ENCODE measurements at regions not wholly inside any gene's neighbourhood (a gene's known extent, or its start where the extent isn't known, plus 50 kb on each side); places are given as distances from the start of the nearest gene placed in this dataset.

GRCh38 chr5:58071566-58071965 lies 388.3 kb downstream of the PLK2 start:
- no peaks in the 10 kb centered on the region for H3K9me3 ChIP-seq (ENCODE audit: control insufficient read depth in 2 of 2, low read length in 2 of 2)
- H3K4me1 ChIP-seq (ENCODE audit: control insufficient read depth, insufficient read depth, low read length, poor library complexity, severe bottlenecking), result no peaks in the 10 kb centered on the region
- H3K36me3 Mint-ChIP-seq, result no peaks in the 10 kb centered on the region
- ATAC-seq (ENCODE audit: low read depth in 2 of 2) (no peak), DNase-seq (no peak)
- H3K27me3 ChIP-seq (ENCODE audit: control insufficient read depth, insufficient read depth, low read length), result no peaks in the 10 kb centered on the region
- H3K4me3 ChIP-seq (ENCODE audit: low read depth, low read length), result no peak overlapping the region
- peaks cover 0 to 2% (median 0%) of the 10 kb centered on the region in 4 donors for H3K4me1 Mint-ChIP-seq
- peaks cover 0 to 3% (median 0%) of the 10 kb centered on the region in 7 donors for H3K9me3 Mint-ChIP-seq
- H3K27me3 Mint-ChIP-seq, result no peaks in the 10 kb centered on the region
- no peak overlapping the region for H3K27ac ChIP-seq (ENCODE audit: insufficient read depth, low read length, poor library complexity, severe bottlenecking)
- H3K27ac Mint-ChIP-seq, result no peak overlapping the region
- H3K4me3 Mint-ChIP-seq, result no peak overlapping the region
- H3K36me3 ChIP-seq (ENCODE audit: control insufficient read depth, insufficient read depth, low read length), result no peaks in the 10 kb centered on the region

GRCh38 chr5:58069846-58070245 lies 390.0 kb downstream of the PLK2 start:
- peaks cover 0 to 2% (median 0%) of the 10 kb centered on the region in 4 donors for H3K4me1 Mint-ChIP-seq
- H3K27ac ChIP-seq (ENCODE audit: insufficient read depth, low read length, poor library complexity, severe bottlenecking), result no peak overlapping the region
- no peaks in the 10 kb centered on the region for H3K9me3 ChIP-seq (ENCODE audit: control insufficient read depth in 2 of 2, low read length in 2 of 2)
- no peaks in the 10 kb centered on the region for H3K36me3 ChIP-seq (ENCODE audit: control insufficient read depth, insufficient read depth, low read length)
- no peaks in the 10 kb centered on the region for H3K27me3 ChIP-seq (ENCODE audit: control insufficient read depth, insufficient read depth, low read length)
- H3K27ac Mint-ChIP-seq, result no peak overlapping the region
- ATAC-seq (ENCODE audit: low read depth in 2 of 2) (no peak), DNase-seq (no peak)
- peaks cover 4% of the 10 kb centered on the region for H3K27me3 Mint-ChIP-seq
- H3K4me1 ChIP-seq (ENCODE audit: control insufficient read depth, insufficient read depth, low read length, poor library complexity, severe bottlenecking), result no peaks in the 10 kb centered on the region
- no peaks in the 10 kb centered on the region for H3K36me3 Mint-ChIP-seq
- H3K4me3 Mint-ChIP-seq, result no peak overlapping the region
- no peak overlapping the region for H3K4me3 ChIP-seq (ENCODE audit: low read depth, low read length)
- H3K9me3 Mint-ChIP-seq, result peaks cover 0 to 4% (median 0%) of the 10 kb centered on the region in 7 donors

GRCh38 chr5:58069016-58069705 lies 390.7 kb downstream of the PLK2 start:
- Histone ChIP-seq H3K36me3 (ENCODE audit: control insufficient read depth, insufficient read depth, low read length) (no peaks in the 10 kb centered on the region), H3K4me1 (ENCODE audit: control insufficient read depth, insufficient read depth, low read length, poor library complexity, severe bottlenecking) (no peaks in the 10 kb centered on the region), H3K27me3 (ENCODE audit: control insufficient read depth, insufficient read depth, low read length) (no peaks in the 10 kb centered on the region), H3K4me3 (ENCODE audit: low read depth, low read length) (no peak overlapping the region), H3K27ac (ENCODE audit: insufficient read depth, low read length, poor library complexity, severe bottlenecking) (no peak overlapping the region), H3K9me3 (ENCODE audit: control insufficient read depth in 2 of 2, low read length in 2 of 2) (no peaks in the 10 kb centered on the region)
- Mint-ChIP-seq H3K4me1 (peaks cover 0 to 2% (median 0%) of the 10 kb centered on the region in 4 donors), H3K36me3 (no peaks in the 10 kb centered on the region), H3K9me3 (peaks cover 0 to 4% (median 0%) of the 10 kb centered on the region in 7 donors), H3K4me3 (no peak overlapping the region), H3K27me3 (peaks cover 4% of the 10 kb centered on the region), H3K27ac (no peak overlapping the region)
- ATAC-seq (ENCODE audit: low read depth in 2 of 2), result no peak
- no peak for DNase-seq

- H3K4me1 Mint-ChIP-seq, result no peaks in the 10 kb centered on the region
- H3K4me3 ChIP-seq (ENCODE audit: low read depth, low read length), result no peak overlapping the region
- H3K36me3 Mint-ChIP-seq, result no peaks in the 10 kb centered on the region
- H3K27me3 Mint-ChIP-seq, result peaks cover 4% of the 10 kb centered on the region
- no peak overlapping the region for H3K27ac ChIP-seq (ENCODE audit: insufficient read depth, low read length, poor library complexity, severe bottlenecking)
- no peak for ATAC-seq (ENCODE audit: low read depth in 2 of 2)
- H3K36me3 ChIP-seq (ENCODE audit: control insufficient read depth, insufficient read depth, low read length), result no peaks in the 10 kb centered on the region
- no peaks in the 10 kb centered on the region for H3K27me3 ChIP-seq (ENCODE audit: control insufficient read depth, insufficient read depth, low read length)
- H3K4me3 Mint-ChIP-seq, result no peak overlapping the region
- no peaks in the 10 kb centered on the region for H3K9me3 ChIP-seq (ENCODE audit: control insufficient read depth in 2 of 2, low read length in 2 of 2)
- no peak overlapping the region for H3K27ac Mint-ChIP-seq
- no peaks in the 10 kb centered on the region for H3K4me1 ChIP-seq (ENCODE audit: control insufficient read depth, insufficient read depth, low read length, poor library complexity, severe bottlenecking)
- peaks cover 0 to 7% (median 1%) of the 10 kb centered on the region in 7 donors for H3K9me3 Mint-ChIP-seq
- no peak for DNase-seq
These were observed 393.3 kb downstream of the PLK2 start for GRCh38 chr5:58066557-58066956.

GRCh38 chr5:58066076-58066475 lies 393.8 kb downstream of the PLK2 start:
- Mint-ChIP-seq H3K27me3 (peaks cover 4% of the 10 kb centered on the region), H3K4me1 (no peaks in the 10 kb centered on the region), H3K36me3 (no peaks in the 10 kb centered on the region), H3K27ac (no peak overlapping the region), H3K9me3 (peaks cover 0 to 7% (median 1%) of the 10 kb centered on the region in 7 donors), H3K4me3 (no peak overlapping the region)
- Histone ChIP-seq H3K9me3 (ENCODE audit: control insufficient read depth in 2 of 2, low read length in 2 of 2) (no peaks in the 10 kb centered on the region), H3K36me3 (ENCODE audit: control insufficient read depth, insufficient read depth, low read length) (no peaks in the 10 kb centered on the region), H3K4me1 (ENCODE audit: control insufficient read depth, insufficient read depth, low read length, poor library complexity, severe bottlenecking) (no peaks in the 10 kb centered on the region), H3K27me3 (ENCODE audit: control insufficient read depth, insufficient read depth, low read length) (no peaks in the 10 kb centered on the region), H3K27ac (ENCODE audit: insufficient read depth, low read length, poor library complexity, severe bottlenecking) (no peak overlapping the region), H3K4me3 (ENCODE audit: low read depth, low read length) (no peak overlapping the region)
- ATAC-seq (ENCODE audit: low read depth in 2 of 2), result no peak
- DNase-seq, result no peak

GRCh38 chr5:58064801-58065200 lies 395.1 kb downstream of the PLK2 start:
- Mint-ChIP-seq H3K4me1 (no peaks in the 10 kb centered on the region), H3K4me3 (no peak overlapping the region), H3K27me3 (peaks cover 4% of the 10 kb centered on the region), H3K36me3 (no peaks in the 10 kb centered on the region), H3K27ac (no peak overlapping the region), H3K9me3 (peaks cover 0 to 7% (median 1%) of the 10 kb centered on the region in 7 donors)
- Histone ChIP-seq H3K4me1 (ENCODE audit: control insufficient read depth, insufficient read depth, low read length, poor library complexity, severe bottlenecking) (no peaks in the 10 kb centered on the region), H3K27ac (ENCODE audit: insufficient read depth, low read length, poor library complexity, severe bottlenecking) (no peak overlapping the region), H3K27me3 (ENCODE audit: control insufficient read depth, insufficient read depth, low read length) (no peaks in the 10 kb centered on the region), H3K4me3 (ENCODE audit: low read depth, low read length) (no peak overlapping the region), H3K36me3 (ENCODE audit: control insufficient read depth, insufficient read depth, low read length) (no peaks in the 10 kb centered on the region), H3K9me3 (ENCODE audit: control insufficient read depth in 2 of 2, low read length in 2 of 2) (no peaks in the 10 kb centered on the region)
- DNase-seq (no peak), ATAC-seq (ENCODE audit: low read depth in 2 of 2) (no peak)

GRCh38 chr5:58060996-58061395 lies 398.9 kb downstream of the PLK2 start:
- ATAC-seq (ENCODE audit: low read depth in 2 of 2), result no peak

GRCh38 chr5:58057324-58057723 lies 402.6 kb downstream of the PLK2 start:
- no peak overlapping the region for H3K4me3 ChIP-seq (ENCODE audit: low read depth, low read length)
- H3K9me3 ChIP-seq (ENCODE audit: control insufficient read depth in 2 of 2, low read length in 2 of 2), result no peaks in the 10 kb centered on the region
- Mint-ChIP-seq H3K9me3 (peaks cover 0 to 13% (median 4%) of the 10 kb centered on the region in 7 donors), H3K36me3 (no peaks in the 10 kb centered on the region), H3K27me3 (peaks cover 4% of the 10 kb centered on the region), H3K4me1 (no peaks in the 10 kb centered on the region), H3K4me3 (no peak overlapping the region), H3K27ac (no peak overlapping the region)
- no peak for DNase-seq
- no peaks in the 10 kb centered on the region for H3K36me3 ChIP-seq (ENCODE audit: control insufficient read depth, insufficient read depth, low read length)
- H3K4me1 ChIP-seq (ENCODE audit: control insufficient read depth, insufficient read depth, low read length, poor library complexity, severe bottlenecking), result no peaks in the 10 kb centered on the region
- no peak for ATAC-seq (ENCODE audit: low read depth in 2 of 2)
- no peaks in the 10 kb centered on the region for H3K27me3 ChIP-seq (ENCODE audit: control insufficient read depth, insufficient read depth, low read length)
- no peak overlapping the region for H3K27ac ChIP-seq (ENCODE audit: insufficient read depth, low read length, poor library complexity, severe bottlenecking)

More at GRCh38 chr5:58060996-58061395, 398.9 kb downstream of the PLK2 start:
- DNase-seq, result no peak
- H3K4me1 ChIP-seq (ENCODE audit: control insufficient read depth, insufficient read depth, low read length, poor library complexity, severe bottlenecking), result no peaks in the 10 kb centered on the region
- H3K27ac ChIP-seq (ENCODE audit: insufficient read depth, low read length, poor library complexity, severe bottlenecking), result no peak overlapping the region
- Mint-ChIP-seq H3K4me3 (no peak overlapping the region), H3K4me1 (no peaks in the 10 kb centered on the region), H3K36me3 (no peaks in the 10 kb centered on the region), H3K9me3 (peaks cover 0 to 11% (median 4%) of the 10 kb centered on the region in 7 donors), H3K27ac (no peak overlapping the region), H3K27me3 (peaks cover 7% of the 10 kb centered on the region)
- no peak overlapping the region for H3K4me3 ChIP-seq (ENCODE audit: low read depth, low read length)
- H3K36me3 ChIP-seq (ENCODE audit: control insufficient read depth, insufficient read depth, low read length), result no peaks in the 10 kb centered on the region
- H3K27me3 ChIP-seq (ENCODE audit: control insufficient read depth, insufficient read depth, low read length), result no peaks in the 10 kb centered on the region
- no peaks in the 10 kb centered on the region for H3K9me3 ChIP-seq (ENCODE audit: control insufficient read depth in 2 of 2, low read length in 2 of 2)

All from CD4-positive, CD25-positive, alpha-beta regulatory T cell (primary cell).